ENCODE measurements at regions not wholly inside any gene's neighbourhood (a gene's known extent, or its start where the extent isn't known, plus 50 kb on each side); places are given as distances from the start of the nearest gene placed in this dataset.

- no peak overlapping the region for H3K4me2 ChIP-seq (replicated peaks; ENCODE audit: low read depth, low read length, poor library complexity, severe bottlenecking)
- H3K9ac ChIP-seq (ENCODE audit: low read length) = no peak overlapping the region
- H3K79me2 ChIP-seq (ENCODE audit: control insufficient read depth, insufficient read depth, low read length) = no peaks in the 10 kb centered on the region
- no peak overlapping the region for H3K4me3 ChIP-seq (ENCODE audit: control extremely low read depth in 1 of 5, extremely low read depth in 1 of 5, insufficient read depth in 1 of 5, low read depth in 2 of 5, low read length in 4 of 5)
- Mint-ChIP-seq H3K27me3 (peaks cover 18% of the 10 kb centered on the region), H3K4me3 (no peak overlapping the region), H3K9me3 (ENCODE audit: insufficient read depth) (no peaks in the 10 kb centered on the region), H3K4me1 (no peaks in the 10 kb centered on the region), H3K27ac (no peak overlapping the region)
- H3K36me3 ChIP-seq (replicated peaks in 1 of 2; ENCODE audit: control extremely low read depth in 1 of 2, control insufficient read depth in 1 of 2, extremely low read depth in 1 of 2, insufficient read depth in 2 of 2, low read length in 1 of 2) = no peaks in the 10 kb centered on the region
- intact Hi-C loops (cut with micrococcal nuclease) = no loop called here
- no CpG with 5 or more reads among the region's 1 CpG for WGBS (ENCODE audit: insufficient coverage)
- no peaks in the 10 kb centered on the region for H4K20me1 ChIP-seq (ENCODE audit: control insufficient read depth, insufficient read depth, low read length, poor library complexity, severe bottlenecking)
- TF ChIP-seq, protein P1, sequence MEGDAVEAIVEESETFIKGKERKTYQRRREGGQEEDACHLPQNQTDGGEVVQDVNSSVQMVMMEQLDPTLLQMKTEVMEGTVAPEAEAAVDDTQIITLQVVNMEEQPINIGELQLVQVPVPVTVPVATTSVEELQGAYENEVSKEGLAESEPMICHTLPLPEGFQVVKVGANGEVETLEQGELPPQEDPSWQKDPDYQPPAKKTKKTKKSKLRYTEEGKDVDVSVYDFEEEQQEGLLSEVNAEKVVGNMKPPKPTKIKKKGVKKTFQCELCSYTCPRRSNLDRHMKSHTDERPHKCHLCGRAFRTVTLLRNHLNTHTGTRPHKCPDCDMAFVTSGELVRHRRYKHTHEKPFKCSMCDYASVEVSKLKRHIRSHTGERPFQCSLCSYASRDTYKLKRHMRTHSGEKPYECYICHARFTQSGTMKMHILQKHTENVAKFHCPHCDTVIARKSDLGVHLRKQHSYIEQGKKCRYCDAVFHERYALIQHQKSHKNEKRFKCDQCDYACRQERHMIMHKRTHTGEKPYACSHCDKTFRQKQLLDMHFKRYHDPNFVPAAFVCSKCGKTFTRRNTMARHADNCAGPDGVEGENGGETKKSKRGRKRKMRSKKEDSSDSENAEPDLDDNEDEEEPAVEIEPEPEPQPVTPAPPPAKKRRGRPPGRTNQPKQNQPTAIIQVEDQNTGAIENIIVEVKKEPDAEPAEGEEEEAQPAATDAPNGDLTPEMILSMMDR (IDR thresholded peaks at IDR 0.05) = no peak
- no peak for TF ChIP-seq EZH2 (IDR thresholded peaks at IDR 0.05; ENCODE audit: borderline replicate concordance, insufficient read depth, low read depth, low read length, poor library complexity, severe bottlenecking)
- H3K27ac ChIP-seq (ENCODE audit: low read length in 2 of 2) = no peak overlapping the region
- ATAC-seq (ENCODE audit: low read depth) (no peak), DNase-seq (no peak)
- no peak overlapping the region for H2AFZ ChIP-seq (ENCODE audit: insufficient read depth, low read depth, low read length, poor library complexity, severe bottlenecking)
- ChIA-PET POLR2A (no interaction called here), CTCF (no interaction called here)
- H3K4me1 ChIP-seq (ENCODE audit: control insufficient read depth in 2 of 2, insufficient read depth in 2 of 2, low read length in 2 of 2) = no peaks in the 10 kb centered on the region
- H3K9me3 ChIP-seq (ENCODE audit: control extremely low read depth in 1 of 3, control insufficient read depth in 2 of 3, insufficient read depth in 1 of 3, low read length in 2 of 3) = no peaks in the 10 kb centered on the region
- H3K27me3 ChIP-seq (replicated peaks in 1 of 4; ENCODE audit: control extremely low read depth in 1 of 4, control insufficient read depth in 3 of 4, insufficient read depth in 4 of 4, low read length in 3 of 4) = no peaks in the 10 kb centered on the region
Measured at GRCh38 chr2:204279819-204280218, 265.5 kb upstream of the PARD3B start.

GRCh38 chr2:204280262-204280668, 265.0 kb upstream of the PARD3B start:
- Mint-ChIP-seq H3K27me3 (peaks cover 18% of the 10 kb centered on the region), H3K4me1 (no peaks in the 10 kb centered on the region), H3K4me3 (no peak overlapping the region), H3K9me3 (ENCODE audit: insufficient read depth) (no peaks in the 10 kb centered on the region), H3K27ac (no peak overlapping the region)
- intact Hi-C loops (cut with micrococcal nuclease) = no loop called here
- no peak for TF ChIP-seq EZH2 (IDR thresholded peaks at IDR 0.05; ENCODE audit: borderline replicate concordance, insufficient read depth, low read depth, low read length, poor library complexity, severe bottlenecking)
- TF ChIP-seq, protein P1 (IDR thresholded peaks at IDR 0.05) = no peak
- no peak overlapping the region for H3K4me2 ChIP-seq (replicated peaks; ENCODE audit: low read depth, low read length, poor library complexity, severe bottlenecking)
- H3K4me3 ChIP-seq (ENCODE audit: control extremely low read depth in 1 of 5, extremely low read depth in 1 of 5, insufficient read depth in 1 of 5, low read depth in 2 of 5, low read length in 4 of 5) = no peak overlapping the region
- H2AFZ ChIP-seq (ENCODE audit: insufficient read depth, low read depth, low read length, poor library complexity, severe bottlenecking) = no peak overlapping the region
- no peak overlapping the region for H3K9ac ChIP-seq (ENCODE audit: low read length)
- CTCF ChIA-PET = no interaction called here
- H3K27me3 ChIP-seq (replicated peaks in 1 of 4; ENCODE audit: control extremely low read depth in 1 of 4, control insufficient read depth in 3 of 4, insufficient read depth in 4 of 4, low read length in 3 of 4) = no peaks in the 10 kb centered on the region
- no peak for ATAC-seq (ENCODE audit: low read depth)
- POLR2A ChIA-PET = no interaction called here
- H3K79me2 ChIP-seq (ENCODE audit: control insufficient read depth, insufficient read depth, low read length) = no peaks in the 10 kb centered on the region
- H3K9me3 ChIP-seq (ENCODE audit: control extremely low read depth in 1 of 3, control insufficient read depth in 2 of 3, insufficient read depth in 1 of 3, low read length in 2 of 3) = no peaks in the 10 kb centered on the region
- no peak overlapping the region for H3K27ac ChIP-seq (ENCODE audit: low read length in 2 of 2)
- H3K36me3 ChIP-seq (replicated peaks in 1 of 2; ENCODE audit: control extremely low read depth in 1 of 2, control insufficient read depth in 1 of 2, extremely low read depth in 1 of 2, insufficient read depth in 2 of 2, low read length in 1 of 2) = no peaks in the 10 kb centered on the region
- DNase-seq = no peak
- H3K4me1 ChIP-seq (ENCODE audit: control insufficient read depth in 2 of 2, insufficient read depth in 2 of 2, low read length in 2 of 2) = no peaks in the 10 kb centered on the region
- H4K20me1 ChIP-seq (ENCODE audit: control insufficient read depth, insufficient read depth, low read length, poor library complexity, severe bottlenecking) = no peaks in the 10 kb centered on the region
